Naive thymus-derived CD4-positive, alpha-beta T cell (primary cell): ENCODE measurements at regions not wholly inside any gene's neighbourhood (a gene's known extent, or its start where the extent isn't known, plus 50 kb on each side); places are given as distances from the start of the nearest gene placed in this dataset.
"Not testable (repeated sequence)": the region's sequence is repeated elsewhere in the genome, so short reads cannot be mapped to it uniquely, and the experiment has no call there.

ENCODE experiments used
- ATAC-seq: fragments of 150-1000 bp; cut with Tn5 transposase; 2 replicates; pipeline ENCODE4 v1.10.0; 2021; ENCODE audit warnings: mild to moderate bottlenecking, moderate library complexity
- CTCF ChIA-PET: fragments of 350-600 bp; sonication (Branson Sonifier 250); formaldehyde crosslinking; loops from one replicate; lab custom pipeline; 2021; ENCODE audit warnings: antibody characterized with exemption; lab: Charles Lee
- POLR2A ChIA-PET: fragments of 350-600 bp; sonication (Branson Sonifier 250); formaldehyde crosslinking; loops from one replicate; lab custom pipeline; 2021; ENCODE audit warnings: antibody characterized with exemption, inconsistent platforms; lab: Charles Lee
- DNase-seq, 9 donors: peaks; one replicate each; pipeline versions ENCODE4 v3.0.0 to v3.0.0-alpha.2; 2020 to 2022; ENCODE audit warnings: mixed read lengths in 1 of 9
- H3K27ac ChIP-seq: one replicate; pipeline ENCODE4 v1.7.0; 2013; ENCODE audit warnings: mild to moderate bottlenecking, low read depth, low read length, moderate library complexity
- H3K27me3 ChIP-seq, 2 donors: one replicate each; pipeline ENCODE4 v1.7.0; 2013; ENCODE audit warnings: low read length in 2 of 2, mild to moderate bottlenecking in 2 of 2, moderate library complexity in 2 of 2; ENCODE audit not compliant: control insufficient read depth in 2 of 2, insufficient read depth in 2 of 2
- H3K36me3 ChIP-seq, 3 experiments: 1 replicate in 2 of 3; 2 replicates in 1 of 3; pipeline ENCODE4 v1.7.0; 2013; ENCODE audit warnings: low read length in 3 of 3, mild to moderate bottlenecking in 3 of 3, moderate library complexity in 1 of 3; ENCODE audit not compliant: insufficient read depth in 3 of 3, control insufficient read depth in 2 of 3
- H3K4me1 ChIP-seq, 2 donors: one replicate each; pipeline ENCODE4 v1.7.0; 2013; ENCODE audit warnings: low read length in 2 of 2, mild to moderate bottlenecking in 2 of 2, moderate library complexity in 1 of 2; ENCODE audit not compliant: control insufficient read depth in 2 of 2, insufficient read depth in 2 of 2
- H3K4me3 ChIP-seq: 2 replicates; pipeline ENCODE4 v1.7.0; 2013; ENCODE audit warnings: mild to moderate bottlenecking, low read length
- H3K9me3 ChIP-seq, 3 experiments: 1 replicate in 2 of 3; 2 replicates in 1 of 3; pipeline ENCODE4 v1.7.0; 2013; ENCODE audit warnings: low read length in 3 of 3; ENCODE audit not compliant: control insufficient read depth in 2 of 3
- H3K27ac Mint-ChIP-seq, 9 donors: one replicate each; pipeline ENCODE4 v1.8.0; 2020 to 2022; ENCODE audit warnings: mixed read lengths in 9 of 9, mild to moderate bottlenecking in 8 of 9, moderate library complexity in 5 of 9, inconsistent platforms in 2 of 9
- H3K27me3 Mint-ChIP-seq, 5 donors: one replicate each; pipeline ENCODE4 v1.8.0; 2021 to 2022; ENCODE audit warnings: mixed read lengths in 5 of 5, mild to moderate bottlenecking in 1 of 5
- H3K36me3 Mint-ChIP-seq, 5 donors: one replicate each; pipeline ENCODE4 v1.8.0; 2020 to 2022; ENCODE audit warnings: mixed read lengths in 5 of 5, mild to moderate bottlenecking in 3 of 5, inconsistent platforms in 1 of 5
- H3K4me1 Mint-ChIP-seq, 7 donors: one replicate each; pipeline ENCODE4 v1.8.0; 2020 to 2022; ENCODE audit warnings: mixed read lengths in 7 of 7, mild to moderate bottlenecking in 3 of 7, inconsistent platforms in 1 of 7
- H3K4me3 Mint-ChIP-seq, 10 donors: one replicate each; pipeline ENCODE4 v1.8.0; 2020 to 2022; ENCODE audit warnings: mild to moderate bottlenecking in 10 of 10, mixed read lengths in 10 of 10, moderate library complexity in 6 of 10, inconsistent platforms in 2 of 10
- H3K9me3 Mint-ChIP-seq, 11 donors: one replicate each; pipeline ENCODE4 v1.8.0; 2020 to 2022; ENCODE audit warnings: mixed read lengths in 11 of 11, mild to moderate bottlenecking in 4 of 11, inconsistent platforms in 1 of 11, moderate library complexity in 1 of 11
- intact Hi-C, 2 donors: fragments of 100-400 bp; cut with micrococcal nuclease; formaldehyde crosslinking; loops; one replicate each; pipeline ENCODE4 v1.15.1; 2023

DNA sequence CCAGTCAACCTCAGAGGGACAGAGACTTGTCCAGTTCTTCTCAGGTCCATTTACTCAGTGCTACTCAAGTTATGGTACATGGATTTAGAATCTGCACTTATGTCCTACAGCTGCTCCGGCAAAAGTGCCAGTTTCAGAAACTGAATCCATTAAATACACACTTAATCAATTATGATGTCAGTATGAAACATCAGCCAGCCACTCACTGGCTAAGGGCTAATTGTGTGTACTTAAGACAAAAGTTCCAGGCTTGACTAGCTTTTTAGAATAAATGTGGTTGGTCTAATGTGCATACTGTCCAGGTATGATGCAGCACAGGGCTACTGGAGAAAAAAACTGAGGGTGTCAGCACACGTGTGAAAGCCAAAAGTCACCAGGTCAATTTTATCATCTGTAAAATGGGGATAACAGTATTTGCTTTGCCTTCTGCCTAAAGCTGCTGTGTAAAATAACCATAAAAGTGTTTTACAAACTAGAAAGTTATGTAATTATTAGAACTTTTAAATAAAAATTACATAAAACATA lies 55.4 kb upstream of the CYP2D6 start:
- no peaks in the 10 kb centered on the region for H3K9me3 ChIP-seq
- H3K4me3 ChIP-seq: no peak overlapping the region
- H3K27me3 ChIP-seq: no peaks in the 10 kb centered on the region
- peak overlapping the region in 3 of 9 donors; percentile 2 to 68 (median 41) for H3K27ac Mint-ChIP-seq
- CTCF ChIA-PET: interaction anchor here (0.6 to 1.6 kb wide), 4 partner anchors 78 to 549 kb away, joined by 3 read pairs; no protein-coding TSS in a partner anchor
- H3K4me3 Mint-ChIP-seq: no peak overlapping the region
- no peak overlapping the region for H3K27ac ChIP-seq
- intact Hi-C loops: no loop called here
- H3K4me1 Mint-ChIP-seq: peaks cover 52 to 98% (median 90%) of the 10 kb centered on the region in 7 donors
- peaks cover 0 to 7% (median 4%) of the 10 kb centered on the region in 5 donors for H3K36me3 Mint-ChIP-seq
- no peaks in the 10 kb centered on the region for H3K9me3 Mint-ChIP-seq
- POLR2A ChIA-PET: interaction anchor here (0.6 to 0.9 kb wide), 2 partner anchors 12 to 146 kb away, joined by 3 to 5 read pairs; no protein-coding TSS in a partner anchor
- H3K27me3 Mint-ChIP-seq: no peaks in the 10 kb centered on the region
- H3K36me3 ChIP-seq: no peaks in the 10 kb centered on the region
- DNase-seq: no peak
- peaks cover 12 to 26% of the 10 kb centered on the region in 2 donors for H3K4me1 ChIP-seq
- no peak for ATAC-seq

DNA sequence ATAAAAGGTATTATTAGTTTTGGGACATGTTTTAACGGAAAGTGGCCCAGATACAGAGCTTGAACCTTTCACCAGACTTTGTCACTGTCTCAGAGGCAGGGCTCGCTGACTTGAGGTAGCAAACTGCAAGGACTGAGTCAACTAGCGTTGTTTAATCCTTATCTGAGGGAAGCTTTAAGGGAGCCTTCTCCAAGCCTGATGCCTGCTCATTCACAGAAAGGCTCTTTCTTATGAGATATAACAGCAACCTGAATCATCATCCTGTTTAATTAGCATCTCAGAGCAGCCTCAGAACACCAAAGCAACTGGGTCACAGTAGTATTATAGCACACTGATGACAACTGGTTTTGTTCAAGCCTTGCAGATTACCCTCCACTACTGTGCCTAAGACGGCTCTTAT lies 54.2 kb upstream of the CYP2D6 start:
- H3K27ac Mint-ChIP-seq: peak overlapping the region in 2 of 9 donors; percentile 6 to 10
- no peaks in the 10 kb centered on the region for H3K27me3 ChIP-seq
- peak overlapping the region in 1 of 10 donors; percentile 18 for H3K4me3 Mint-ChIP-seq
- no peak overlapping the region for H3K27ac ChIP-seq
- CTCF ChIA-PET: interaction anchor here (1.0 to 1.6 kb wide), 2 partner anchors 129 to 436 kb away, joined by 3 read pairs; no protein-coding TSS in a partner anchor
- no peaks in the 10 kb centered on the region for H3K27me3 Mint-ChIP-seq
- H3K9me3 Mint-ChIP-seq: no peaks in the 10 kb centered on the region
- H3K4me1 Mint-ChIP-seq: peaks cover 58 to 99% (median 90%) of the 10 kb centered on the region in 7 donors
- no peaks in the 10 kb centered on the region for H3K9me3 ChIP-seq
- intact Hi-C loops: loop anchor here (5.0 kb wide), 3 partner anchors 82 to 257 kb away; partner anchors contain the start of gene NDUFA6 (in 1 of the 2)
- no peak overlapping the region for H3K4me3 ChIP-seq
- H3K36me3 ChIP-seq: no peaks in the 10 kb centered on the region
- H3K36me3 Mint-ChIP-seq: peaks cover 0 to 10% (median 4%) of the 10 kb centered on the region in 5 donors
- POLR2A ChIA-PET: no interaction called here
- ATAC-seq (no peak), DNase-seq (no peak)
- peaks cover 21 to 34% of the 10 kb centered on the region in 2 donors for H3K4me1 ChIP-seq

DNA sequence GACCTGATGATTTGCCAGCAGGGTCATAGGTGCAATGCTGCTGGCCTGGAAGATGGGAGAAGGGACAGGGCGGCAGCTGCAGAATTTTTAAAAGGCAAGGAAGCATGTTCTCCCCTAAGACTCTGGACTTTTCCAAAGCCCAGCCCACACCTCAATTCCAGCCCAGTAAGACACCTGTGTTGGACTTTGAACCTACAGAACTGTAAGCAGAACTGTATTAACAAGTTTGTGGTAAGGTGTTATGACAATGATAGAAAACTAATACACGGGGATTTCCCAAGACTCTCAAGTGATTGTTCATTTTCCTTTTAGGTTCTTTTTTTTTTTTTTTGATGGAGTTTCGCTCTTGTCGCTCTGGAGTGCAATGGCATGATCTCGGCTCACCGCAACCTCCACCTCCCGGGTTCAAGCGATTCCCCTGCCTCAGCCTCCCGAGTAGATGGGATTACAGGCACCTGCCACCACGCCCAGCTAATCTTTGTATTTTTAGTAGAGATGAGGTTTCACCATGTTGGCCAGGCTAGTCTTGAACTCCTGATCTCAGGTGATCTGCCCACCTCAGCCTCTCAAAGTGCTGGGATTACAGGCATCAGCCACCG lies 53.0 kb upstream of the CYP2D6 start:
- H3K9me3 Mint-ChIP-seq, POLR2A ChIA-PET, H3K9me3 ChIP-seq, DNase-seq, H3K27ac ChIP-seq, H3K36me3 ChIP-seq, H3K27me3 ChIP-seq, H3K27me3 Mint-ChIP-seq, H3K4me3 ChIP-seq: not testable (repeated sequence)
- peaks cover 56 to 98% (median 83%) of the 10 kb centered on the region in 7 donors for H3K4me1 Mint-ChIP-seq
- peaks cover 0 to 10% (median 7%) of the 10 kb centered on the region in 5 donors for H3K36me3 Mint-ChIP-seq
- peak overlapping the region in 2 of 10 donors; percentile 16 to 25 for H3K4me3 Mint-ChIP-seq
- peaks cover 25 to 38% of the 10 kb centered on the region in 2 donors for H3K4me1 ChIP-seq
- H3K27ac Mint-ChIP-seq: peak overlapping the region in 7 of 9 donors; percentile 14 to 80 (median 76)
- CTCF ChIA-PET: interaction anchor here (0.7 kb wide), 1 partner anchor 437 kb away, joined by 3 read pairs; no protein-coding TSS in a partner anchor
- intact Hi-C loops: loop anchor here (5.0 kb wide), 3 partner anchors 84 to 259 kb away; partner anchors contain the start of gene NDUFA6 (in 1 of the 2)
- ATAC-seq: peak; percentile 57

DNA sequence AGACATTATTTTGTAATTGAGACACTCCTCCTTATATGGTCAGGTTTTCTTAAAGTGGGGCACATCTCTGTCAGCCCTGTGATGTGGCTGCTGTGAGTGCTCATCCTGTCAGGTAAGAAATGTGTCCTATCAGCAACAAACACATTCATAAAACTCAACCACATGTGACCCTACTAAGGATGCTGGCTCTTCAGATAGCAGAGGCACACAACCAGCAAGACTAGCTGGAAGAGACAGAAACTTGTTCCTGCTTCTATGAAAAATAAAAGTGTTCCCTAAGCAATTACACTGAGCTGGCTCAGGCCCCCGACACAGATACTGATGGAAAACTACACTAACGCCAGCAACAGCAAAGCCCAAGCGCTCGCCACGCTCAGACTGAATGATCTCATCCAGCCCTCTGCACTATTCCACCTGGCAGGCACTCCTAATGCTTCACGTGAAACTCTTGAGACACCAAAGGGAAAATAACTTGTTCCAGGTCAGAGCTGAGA lies 49.8 kb upstream of the CYP2D6 start:
- peak overlapping the region; percentile 55 to 90 (median 79) for H3K27ac Mint-ChIP-seq
- no peaks in the 10 kb centered on the region for H3K27me3 Mint-ChIP-seq
- no peaks in the 10 kb centered on the region for H3K9me3 Mint-ChIP-seq
- H3K27me3 ChIP-seq: no peaks in the 10 kb centered on the region
- H3K36me3 ChIP-seq: peaks cover 0 to 25% (median 0%) of the 10 kb centered on the region in 3 experiments
- H3K9me3 ChIP-seq: no peaks in the 10 kb centered on the region
- H3K4me1 Mint-ChIP-seq: peaks cover 50 to 86% (median 75%) of the 10 kb centered on the region in 7 donors
- peak in 7 of 9 donors; percentile 59 to 78 (median 71) for DNase-seq
- peaks cover 0 to 30% (median 18%) of the 10 kb centered on the region in 5 donors for H3K36me3 Mint-ChIP-seq
- POLR2A ChIA-PET: interaction anchor here (1.0 kb wide), 1 partner anchor 100 kb away, joined by 3 read pairs; no protein-coding TSS in a partner anchor
- H3K27ac ChIP-seq: peak overlapping the region; percentile 52
- H3K4me1 ChIP-seq: peaks cover 25 to 38% of the 10 kb centered on the region in 2 donors
- H3K4me3 Mint-ChIP-seq: peak overlapping the region; percentile 19 to 73 (median 57)
- H3K4me3 ChIP-seq: no peak overlapping the region
- CTCF ChIA-PET: no interaction called here
- intact Hi-C loops: loop anchor here (1.0 to 5.0 kb wide), 4 partner anchors 22 to 262 kb away; partner anchors contain the start of gene NDUFA6 (in 1 of the 2)
- peak; percentile 97 for ATAC-seq
